Panc1 (cell line): ENCODE measurements at regions not wholly inside any gene's neighbourhood (a gene's known extent, or its start where the extent isn't known, plus 50 kb on each side); places are given as distances from the start of the nearest gene placed in this dataset.

Experiments used
- POLR2AphosphoS5 ChIP-seq: IDR thresholded peaks from 2 replicates; pipeline ENCODE4 v1.6.1; 2012; ENCODE audit warnings: mild to moderate bottlenecking, low read depth, low read length, moderate library complexity
- TCF7L2 ChIP-seq: IDR thresholded peaks from 2 replicates; pipeline ENCODE4 v1.6.1; 2011; ENCODE audit warnings: mild to moderate bottlenecking, low read depth, low read length, inconsistent platforms
- TF ChIP-seq, protein P1 (sequence below): fragments of 450-650 bp; IDR thresholded peaks from 2 replicates; pipeline ENCODE4 v1.5.1; 2017; ENCODE audit warnings: mild to moderate bottlenecking
- TF ChIP-seq, protein P2 (sequence below), 2 experiments: IDR thresholded peaks; 2 replicates each; pipeline ENCODE4 v1.6.1; 2011 to 2012; ENCODE audit warnings: low read depth in 2 of 2, control low read depth in 1 of 2, low read length in 1 of 2, mild to moderate bottlenecking in 1 of 2, moderate library complexity in 1 of 2; ENCODE audit not compliant: insufficient read depth in 1 of 2

DNA sequence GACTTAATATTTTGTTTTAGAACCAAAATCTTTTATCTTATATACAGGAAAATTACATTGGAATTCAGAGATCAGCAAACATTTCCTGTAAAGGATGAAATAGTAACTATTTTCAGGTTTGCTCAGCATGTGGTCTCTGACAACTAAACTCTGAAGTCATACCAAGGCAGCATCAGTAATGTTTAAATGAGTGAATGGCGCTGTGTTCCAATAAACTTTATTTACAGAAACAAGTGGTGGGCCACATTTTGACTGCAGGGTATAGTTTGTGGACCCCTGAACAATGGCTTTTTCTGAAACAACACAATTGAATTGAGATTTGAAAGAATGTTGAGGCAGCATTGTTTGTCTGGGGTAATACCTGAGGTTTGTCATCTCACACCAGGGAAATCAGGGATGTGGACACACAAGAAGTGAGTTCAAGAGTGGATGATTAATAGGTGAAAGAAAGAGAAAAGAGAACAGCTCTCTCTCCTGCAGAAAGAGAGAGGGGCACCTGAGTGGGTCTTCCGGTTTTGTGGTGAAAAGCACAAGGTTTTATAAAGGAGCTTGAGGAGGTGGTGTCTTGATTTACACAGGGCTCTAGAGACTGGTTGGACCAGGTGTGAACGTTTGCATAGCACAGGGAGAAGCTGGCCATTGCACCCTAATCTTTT, 113.5 kb upstream of the VPREB1 start:
- TF ChIP-seq, protein P1, sequence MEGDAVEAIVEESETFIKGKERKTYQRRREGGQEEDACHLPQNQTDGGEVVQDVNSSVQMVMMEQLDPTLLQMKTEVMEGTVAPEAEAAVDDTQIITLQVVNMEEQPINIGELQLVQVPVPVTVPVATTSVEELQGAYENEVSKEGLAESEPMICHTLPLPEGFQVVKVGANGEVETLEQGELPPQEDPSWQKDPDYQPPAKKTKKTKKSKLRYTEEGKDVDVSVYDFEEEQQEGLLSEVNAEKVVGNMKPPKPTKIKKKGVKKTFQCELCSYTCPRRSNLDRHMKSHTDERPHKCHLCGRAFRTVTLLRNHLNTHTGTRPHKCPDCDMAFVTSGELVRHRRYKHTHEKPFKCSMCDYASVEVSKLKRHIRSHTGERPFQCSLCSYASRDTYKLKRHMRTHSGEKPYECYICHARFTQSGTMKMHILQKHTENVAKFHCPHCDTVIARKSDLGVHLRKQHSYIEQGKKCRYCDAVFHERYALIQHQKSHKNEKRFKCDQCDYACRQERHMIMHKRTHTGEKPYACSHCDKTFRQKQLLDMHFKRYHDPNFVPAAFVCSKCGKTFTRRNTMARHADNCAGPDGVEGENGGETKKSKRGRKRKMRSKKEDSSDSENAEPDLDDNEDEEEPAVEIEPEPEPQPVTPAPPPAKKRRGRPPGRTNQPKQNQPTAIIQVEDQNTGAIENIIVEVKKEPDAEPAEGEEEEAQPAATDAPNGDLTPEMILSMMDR = no peak
- TF ChIP-seq, protein P2, sequence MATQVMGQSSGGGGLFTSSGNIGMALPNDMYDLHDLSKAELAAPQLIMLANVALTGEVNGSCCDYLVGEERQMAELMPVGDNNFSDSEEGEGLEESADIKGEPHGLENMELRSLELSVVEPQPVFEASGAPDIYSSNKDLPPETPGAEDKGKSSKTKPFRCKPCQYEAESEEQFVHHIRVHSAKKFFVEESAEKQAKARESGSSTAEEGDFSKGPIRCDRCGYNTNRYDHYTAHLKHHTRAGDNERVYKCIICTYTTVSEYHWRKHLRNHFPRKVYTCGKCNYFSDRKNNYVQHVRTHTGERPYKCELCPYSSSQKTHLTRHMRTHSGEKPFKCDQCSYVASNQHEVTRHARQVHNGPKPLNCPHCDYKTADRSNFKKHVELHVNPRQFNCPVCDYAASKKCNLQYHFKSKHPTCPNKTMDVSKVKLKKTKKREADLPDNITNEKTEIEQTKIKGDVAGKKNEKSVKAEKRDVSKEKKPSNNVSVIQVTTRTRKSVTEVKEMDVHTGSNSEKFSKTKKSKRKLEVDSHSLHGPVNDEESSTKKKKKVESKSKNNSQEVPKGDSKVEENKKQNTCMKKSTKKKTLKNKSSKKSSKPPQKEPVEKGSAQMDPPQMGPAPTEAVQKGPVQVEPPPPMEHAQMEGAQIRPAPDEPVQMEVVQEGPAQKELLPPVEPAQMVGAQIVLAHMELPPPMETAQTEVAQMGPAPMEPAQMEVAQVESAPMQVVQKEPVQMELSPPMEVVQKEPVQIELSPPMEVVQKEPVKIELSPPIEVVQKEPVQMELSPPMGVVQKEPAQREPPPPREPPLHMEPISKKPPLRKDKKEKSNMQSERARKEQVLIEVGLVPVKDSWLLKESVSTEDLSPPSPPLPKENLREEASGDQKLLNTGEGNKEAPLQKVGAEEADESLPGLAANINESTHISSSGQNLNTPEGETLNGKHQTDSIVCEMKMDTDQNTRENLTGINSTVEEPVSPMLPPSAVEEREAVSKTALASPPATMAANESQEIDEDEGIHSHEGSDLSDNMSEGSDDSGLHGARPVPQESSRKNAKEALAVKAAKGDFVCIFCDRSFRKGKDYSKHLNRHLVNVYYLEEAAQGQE (IDR thresholded peaks at IDR 0.05; ENCODE audit: insufficient read depth in 1 of 2, low read depth in 2 of 2, low read length in 1 of 2) = no peak
- no peak for TF ChIP-seq POLR2AphosphoS5
- TF ChIP-seq TCF7L2 = no peak
